Putamen (tissue), 1 donor: ENCODE measurements at regions not wholly inside any gene's neighbourhood (a gene's known extent, or its start where the extent isn't known, plus 50 kb on each side); places are given as distances from the start of the nearest gene placed in this dataset.

Source experiments
- DNase-seq: peaks from one replicate; pipeline ENCODE4 v3.0.0-alpha.2; 2016; ENCODE audit warnings: low spot score

DNA sequence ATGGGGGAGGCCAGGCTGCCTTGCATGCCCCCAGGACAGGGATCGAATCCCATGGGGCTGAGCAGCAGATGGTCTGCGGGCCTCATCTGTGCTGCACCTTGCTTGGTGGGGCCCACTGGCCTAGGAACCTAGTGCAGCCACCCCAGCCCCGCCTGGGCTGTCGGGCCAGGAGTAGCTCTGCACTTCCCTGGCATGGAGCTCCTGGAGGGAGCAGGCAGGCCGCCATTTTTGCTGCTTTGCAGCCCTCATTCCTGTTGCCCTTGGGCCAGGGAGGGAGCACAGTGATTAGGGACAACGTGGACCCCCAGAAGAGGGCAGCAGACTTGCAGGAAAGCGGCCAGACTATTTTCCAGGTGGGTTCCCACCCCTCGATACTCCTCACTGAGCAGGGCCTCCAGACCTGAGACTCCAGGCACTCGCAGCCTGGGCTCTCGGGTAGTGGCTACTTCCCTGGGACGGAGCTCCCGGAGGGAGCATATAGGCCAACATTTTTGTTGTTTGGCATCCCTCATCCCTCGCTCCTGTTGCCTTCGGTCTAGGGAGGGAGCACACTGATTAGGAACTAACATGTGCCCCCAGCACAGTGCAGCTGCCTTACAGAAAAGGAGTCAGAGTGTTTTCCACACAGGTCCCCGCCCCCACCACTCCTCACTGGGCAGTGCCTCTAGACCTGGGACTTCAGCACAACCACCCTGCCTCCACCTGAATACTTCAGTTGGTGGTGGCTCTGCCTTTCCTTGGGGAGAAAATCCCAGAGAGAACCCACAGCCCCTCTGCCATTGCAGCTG lies 99.5 kb downstream of the MAIP1 start:
- no peak for DNase-seq

DNA sequence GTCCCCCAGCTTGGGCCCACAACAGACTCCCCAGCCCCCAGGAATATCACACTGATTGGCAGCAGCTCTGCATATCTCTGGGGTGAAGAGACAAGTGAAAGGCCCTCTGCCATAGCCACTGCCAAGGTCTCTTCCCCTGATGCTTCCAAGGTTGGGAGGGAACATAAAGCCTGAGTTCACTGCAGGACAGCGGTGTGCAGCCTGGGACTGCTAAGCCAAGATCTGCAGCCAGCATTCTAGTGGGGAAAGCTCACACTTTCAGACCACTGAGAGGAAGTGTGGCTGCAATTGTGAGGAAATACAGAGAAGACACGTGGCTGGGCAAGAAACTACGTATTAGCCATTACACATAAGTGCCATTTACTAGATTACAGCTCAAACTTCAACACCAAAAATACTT lies 100.7 kb downstream of the MAIP1 start:
- DNase-seq, result no peak

GRCh38 chr2:200063155-200063554 lies 107.8 kb downstream of the MAIP1 start:
- no peak for DNase-seq

DNA sequence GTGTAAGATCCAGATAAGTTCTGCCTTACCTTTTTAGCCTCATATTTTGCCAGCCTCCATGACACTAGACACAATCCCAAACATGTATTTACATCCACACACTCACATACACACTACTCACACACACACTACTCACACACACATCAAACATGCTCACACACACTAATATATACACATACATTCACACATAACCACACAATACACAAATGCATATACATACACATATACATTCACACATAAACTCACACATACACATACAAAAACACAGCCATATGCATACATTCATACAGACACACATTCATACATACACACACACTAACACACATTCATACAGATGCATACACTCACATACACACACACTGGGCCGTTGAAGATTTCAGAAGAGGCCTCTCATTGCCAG lies 109.5 kb downstream of the MAIP1 start:
- DNase-seq, result no peak

GRCh38 chr2:200065477-200065876 lies 110.1 kb downstream of the MAIP1 start:
- no peak for DNase-seq

DNA sequence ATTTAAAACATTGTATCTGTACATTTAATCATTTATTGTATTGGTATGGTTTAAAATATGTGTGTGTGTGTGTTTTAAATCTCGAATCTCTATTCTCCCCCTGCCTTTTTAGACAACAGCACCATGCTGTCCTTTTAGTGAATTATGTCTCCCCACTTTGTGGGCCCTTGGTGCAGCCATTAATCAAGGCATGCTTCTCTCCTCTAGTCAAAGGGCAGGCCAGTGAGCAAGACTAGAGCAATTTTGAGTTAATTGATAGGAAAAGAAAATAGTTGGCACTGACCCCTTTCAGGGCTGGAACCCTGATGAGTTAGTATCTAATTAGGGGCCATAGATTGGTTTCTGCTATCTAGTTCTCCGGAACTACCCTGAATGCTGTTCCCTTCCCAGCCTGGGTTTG lies 111.0 kb downstream of the MAIP1 start:
- no peak for DNase-seq

- no peak for DNase-seq
Measured at GRCh38 chr2:200068642-200069041, 113.3 kb downstream of the MAIP1 start.

DNA sequence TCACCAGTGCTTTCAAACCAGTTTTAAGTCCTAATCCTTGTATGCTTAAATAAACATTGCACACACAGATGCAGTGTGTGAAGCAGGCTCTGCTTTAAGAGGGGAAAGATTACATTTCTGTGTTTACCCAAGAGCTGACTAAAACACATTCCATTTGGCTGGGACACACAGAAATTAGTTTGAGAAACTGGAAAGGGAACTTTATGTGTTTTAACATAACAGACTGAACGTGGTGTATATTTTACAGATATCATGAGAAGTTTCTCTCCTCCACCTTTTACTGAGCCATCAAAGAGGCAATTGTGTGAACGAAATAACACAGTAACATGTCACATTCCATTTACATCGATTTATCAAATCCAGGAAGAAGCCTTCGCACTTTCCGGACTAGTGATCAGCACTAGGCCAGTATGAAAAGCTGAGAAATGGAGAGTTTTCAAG lies 121.8 kb downstream of the MAIP1 start:
- DNase-seq, result no peak

GRCh38 chr2:200077838-200078237 lies 122.5 kb downstream of the MAIP1 start:
- DNase-seq, result no peak

GRCh38 chr2:200079356-200079755 lies 124.0 kb downstream of the MAIP1 start:
- no peak for DNase-seq

- DNase-seq, result no peak
Measured at GRCh38 chr2:200081236-200081635, 125.9 kb downstream of the MAIP1 start.

- no peak for DNase-seq
Measured at GRCh38 chr2:200081811-200082210, 126.4 kb downstream of the MAIP1 start.

DNA sequence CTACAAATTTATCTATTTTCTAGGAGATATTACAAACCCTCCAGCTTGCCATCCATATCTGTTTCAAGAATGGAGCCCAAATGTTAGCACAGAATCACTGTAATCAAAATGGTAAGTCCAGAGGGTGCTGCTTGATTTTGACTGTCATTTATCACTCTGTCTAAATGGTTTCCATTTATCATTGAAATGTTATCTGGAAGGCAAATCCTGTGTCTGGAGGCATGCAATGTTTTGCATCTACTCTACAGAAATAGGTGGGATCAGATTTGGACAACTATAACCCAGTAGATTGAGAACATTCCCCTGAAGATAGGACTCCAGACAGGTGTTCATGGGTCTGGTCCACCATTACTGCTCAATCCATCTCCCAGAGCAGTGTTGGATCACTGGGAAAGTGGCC lies 128.7 kb downstream of the MAIP1 start:
- DNase-seq, result no peak

- DNase-seq, result no peak
Measured at GRCh38 chr2:200086911-200087310, 131.5 kb downstream of the MAIP1 start.

GRCh38 chr2:200087451-200087850 lies 132.1 kb downstream of the MAIP1 start:
- DNase-seq, result no peak

DNA sequence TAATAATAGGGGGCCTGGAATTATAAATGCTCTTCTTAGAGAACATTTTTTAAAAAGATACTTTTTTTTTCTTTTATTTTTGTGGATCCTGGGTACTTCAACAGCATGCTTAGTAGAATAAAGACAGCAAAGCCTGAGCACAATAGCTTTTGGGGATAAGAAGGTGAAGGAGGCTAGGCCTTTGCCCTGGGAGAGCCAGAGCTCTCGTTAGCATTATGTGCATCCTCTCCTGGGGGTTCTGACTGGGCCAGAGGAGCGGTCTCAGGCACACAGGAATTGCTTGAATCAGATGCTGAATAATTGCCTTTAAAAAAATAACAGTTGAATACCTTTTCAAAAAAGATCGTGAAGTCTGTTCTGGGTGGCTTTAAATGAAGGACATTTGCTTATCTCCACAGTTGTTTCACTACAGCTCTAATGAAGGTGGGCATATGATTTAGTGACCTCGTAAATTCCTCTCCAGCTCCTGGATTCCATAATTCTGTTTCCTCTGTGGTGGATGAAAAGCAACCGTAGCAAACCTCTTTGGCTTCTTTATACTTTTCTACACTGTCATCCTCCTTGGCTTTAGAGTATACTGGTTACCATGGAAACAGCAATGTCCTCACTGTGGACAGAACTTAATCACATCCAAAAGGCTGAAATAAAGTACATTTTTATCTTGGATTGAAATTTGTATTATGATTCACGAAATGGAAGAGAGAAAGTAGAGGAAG lies 133.8 kb downstream of the MAIP1 start:
- DNase-seq, result no peak

- DNase-seq, result no peak
Measured at GRCh38 chr2:200089756-200090109, 134.4 kb downstream of the MAIP1 start.

- no peak for DNase-seq
Measured at GRCh38 chr2:200090683-200091082, 135.3 kb downstream of the MAIP1 start.

- no peak for DNase-seq
Measured at GRCh38 chr2:200091126-200091525, 135.7 kb downstream of the MAIP1 start.

GRCh38 chr2:200092235-200092634 lies 136.9 kb downstream of the MAIP1 start:
- no peak for DNase-seq

GRCh38 chr2:200095436-200095835 lies 140.1 kb downstream of the MAIP1 start:
- DNase-seq, result no peak

GRCh38 chr2:200099256-200099655 lies 143.9 kb downstream of the MAIP1 start:
- DNase-seq, result no peak

DNA sequence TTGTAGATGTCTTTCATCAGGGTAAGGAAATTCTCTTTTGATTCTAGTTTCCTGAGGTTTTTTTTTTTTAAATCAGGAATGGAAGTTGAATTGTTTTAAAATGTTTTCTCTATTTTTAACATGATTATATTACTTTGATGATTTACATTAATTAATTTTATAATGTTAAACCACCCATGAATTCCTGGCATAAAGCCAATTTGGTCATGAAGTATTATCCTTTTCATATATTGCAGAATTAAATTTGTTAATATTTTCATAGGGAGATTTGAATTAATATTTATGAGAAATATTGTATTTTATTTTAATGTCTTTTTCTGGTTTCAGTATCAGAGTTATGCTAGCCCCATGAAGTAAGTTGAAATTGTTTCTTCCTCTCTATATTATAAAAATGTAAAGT lies 144.6 kb downstream of the MAIP1 start:
- DNase-seq, result no peak

DNA sequence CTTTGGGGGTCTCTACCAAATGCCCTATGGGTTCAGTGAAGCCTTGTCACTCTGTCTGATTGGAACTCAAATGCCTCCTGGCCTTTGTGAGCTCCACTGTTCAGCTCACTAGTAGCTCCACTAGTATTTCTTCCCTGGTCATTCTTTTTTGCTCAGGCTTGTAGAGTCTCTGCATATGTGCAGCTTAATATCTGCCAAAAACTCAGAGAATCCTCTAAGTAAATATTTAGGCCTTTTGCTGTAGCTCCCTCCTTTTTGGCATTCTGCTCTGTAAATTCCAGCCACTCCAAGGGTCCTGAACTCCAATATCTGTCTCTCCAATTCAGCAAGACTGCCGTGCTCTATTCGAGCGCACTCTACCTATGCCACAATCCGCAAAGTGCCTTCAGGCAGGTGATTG lies 146.5 kb downstream of the MAIP1 start:
- no peak for DNase-seq
